HEK293 (cell line): ENCODE measurements at regions not wholly inside any gene's neighbourhood (a gene's known extent, or its start where the extent isn't known, plus 50 kb on each side); places are given as distances from the start of the nearest gene placed in this dataset.

Experiments used
- CTCF ChIA-PET: fragments of 350-600 bp; formaldehyde crosslinking; extraction: SDS; loops from one replicate; lab custom pipeline; 2021; ENCODE audit warnings: antibody characterized with exemption; lab: Yijun Ruan, JAX
- POLR2A ChIA-PET: fragments of 300-600 bp; formaldehyde crosslinking; extraction: SDS; loops from one replicate; lab custom pipeline; 2020; ENCODE audit warnings: antibody characterized with exemption, inconsistent platforms; lab: Yijun Ruan, JAX
- H3K27ac ChIP-seq: fragments of 200-500 bp; sonication (Bioruptor generic); 2 replicates; pipeline ENCODE4 v1.5.1; 2014; ENCODE audit warnings: low read depth, low read length, control low read depth, inconsistent platforms; ENCODE audit errors: extremely low read depth
- H3K36me3 ChIP-seq, 2 experiments: fragments of 200-500 bp in 1 of 2; sonication (Bioruptor generic) in 1 of 2; 1 replicate in 1 of 2; 2 replicates in 1 of 2; pipeline ENCODE4 v1.5.1; 2014 to 2017; ENCODE audit warnings: inconsistent platforms in 2 of 2, low read length in 2 of 2; ENCODE audit not compliant: control insufficient read depth in 2 of 2, insufficient read depth in 1 of 2
- H3K4me1 ChIP-seq: fragments of 200-500 bp; sonication (Bioruptor generic); 2 replicates; pipeline ENCODE4 v1.5.1; 2014; ENCODE audit warnings: mild to moderate bottlenecking, low read length, inconsistent platforms; ENCODE audit not compliant: control insufficient read depth, insufficient read depth
- H3K4me3 ChIP-seq: 2 replicates; pipeline ENCODE4 v1.5.1; 2011; ENCODE audit warnings: low read depth, mild to moderate bottlenecking, control low read depth, low read length, moderate library complexity
- H3K9me3 ChIP-seq: fragments of 200-500 bp; sonication (Bioruptor generic); 2 replicates; pipeline ENCODE4 v1.5.1; 2014; ENCODE audit warnings: low read depth, low read length, inconsistent platforms; ENCODE audit not compliant: control insufficient read depth, insufficient read depth
- ELK4 ChIP-seq: IDR thresholded peaks from 2 replicates; pipeline ENCODE4 v1.6.1; 2011; ENCODE audit warnings: mild to moderate bottlenecking, low read depth, low read length, borderline replicate concordance
- GLI2 ChIP-seq: fragments of 450-650 bp; formaldehyde crosslinking; IDR thresholded peaks from 2 replicates; pipeline ENCODE4; 2017; ENCODE audit warnings: missing biosample characterization, missing genetic modification characterization, low read depth, borderline replicate concordance
- KLF17 ChIP-seq: fragments of 450-650 bp; formaldehyde crosslinking; IDR thresholded peaks from 2 replicates; pipeline ENCODE4 v1.5.1; 2016; ENCODE audit warnings: missing biosample characterization, missing genetic modification characterization
- SETDB1 ChIP-seq: IDR thresholded peaks from one replicate; pipeline ENCODE4 v1.6.1; 2017; ENCODE audit warnings: mild to moderate bottlenecking, low read length, moderate library complexity, mixed read lengths; ENCODE audit not compliant: insufficient read length
- TRIM28 ChIP-seq: IDR thresholded peaks from 2 replicates; pipeline ENCODE4 v1.6.1; 2011; ENCODE audit warnings: low read length, control low read depth, borderline replicate concordance
- YY2 ChIP-seq: fragments of 450-650 bp; formaldehyde crosslinking; IDR thresholded peaks from 2 replicates; pipeline ENCODE4 v1.5.1; 2016; ENCODE audit warnings: missing biosample characterization, missing genetic modification characterization
- ZFP37 ChIP-seq: fragments of 450-650 bp; formaldehyde crosslinking; IDR thresholded peaks from 2 replicates; pipeline ENCODE4 v1.5.1; 2016; ENCODE audit warnings: missing biosample characterization, missing genetic modification characterization
- ZFP69B ChIP-seq: fragments of 450-650 bp; formaldehyde crosslinking; IDR thresholded peaks from 2 replicates; pipeline ENCODE4 v1.5.1; 2016; ENCODE audit warnings: missing biosample characterization, missing genetic modification characterization
- ZNF140 ChIP-seq: fragments of 450-650 bp; formaldehyde crosslinking; IDR thresholded peaks from 2 replicates; pipeline ENCODE4 v1.5.1; 2016; ENCODE audit warnings: missing biosample characterization, missing genetic modification characterization
- ZNF184 ChIP-seq: fragments of 450-650 bp; IDR thresholded peaks from 2 replicates; pipeline ENCODE4 v1.5.1; 2018; ENCODE audit warnings: missing biosample characterization, mild to moderate bottlenecking, missing genetic modification characterization
- ZNF311 ChIP-seq: fragments of 450-650 bp; formaldehyde crosslinking; IDR thresholded peaks from 2 replicates; pipeline ENCODE4 v1.5.1; 2017; ENCODE audit warnings: missing biosample characterization, missing genetic modification characterization, borderline replicate concordance
- ZNF341 ChIP-seq: fragments of 450-650 bp; formaldehyde crosslinking; IDR thresholded peaks from 2 replicates; pipeline ENCODE4; 2016; ENCODE audit warnings: low read depth, missing biosample characterization, missing genetic modification characterization
- ZNF366 ChIP-seq: fragments of 450-650 bp; formaldehyde crosslinking; conservative IDR thresholded peaks from 2 replicates; pipeline ENCODE4 v1.5.1; 2016; ENCODE audit warnings: missing biosample characterization, missing genetic modification characterization
- ZNF416 ChIP-seq: fragments of 450-650 bp; formaldehyde crosslinking; IDR thresholded peaks from 2 replicates; pipeline ENCODE4 v1.5.1; 2016; ENCODE audit warnings: missing biosample characterization, missing genetic modification characterization
- ZNF433 ChIP-seq: fragments of 450-650 bp; formaldehyde crosslinking; IDR thresholded peaks from 2 replicates; pipeline ENCODE4 v1.5.1; 2016; ENCODE audit warnings: missing biosample characterization, missing genetic modification characterization, low read depth
- ZNF449 ChIP-seq: fragments of 450-650 bp; formaldehyde crosslinking; IDR thresholded peaks from 2 replicates; pipeline ENCODE4 v1.5.1; 2017; ENCODE audit warnings: missing biosample characterization, mild to moderate bottlenecking, missing genetic modification characterization, moderate library complexity
- ZNF518A ChIP-seq: fragments of 450-650 bp; formaldehyde crosslinking; conservative IDR thresholded peaks from 2 replicates; pipeline ENCODE4 v1.5.1; 2016; ENCODE audit warnings: low read depth, missing biosample characterization, missing genetic modification characterization
- ZNF791 ChIP-seq: fragments of 450-650 bp; formaldehyde crosslinking; IDR thresholded peaks from 2 replicates; pipeline ENCODE4 v1.5.1; 2016; ENCODE audit warnings: missing biosample characterization, missing genetic modification characterization
- ZSCAN16 ChIP-seq: fragments of 450-650 bp; formaldehyde crosslinking; IDR thresholded peaks from 2 replicates; pipeline ENCODE4 v1.5.1; 2016; ENCODE audit warnings: missing biosample characterization, missing genetic modification characterization
- ZXDB ChIP-seq: fragments of 450-650 bp; formaldehyde crosslinking; IDR thresholded peaks from 2 replicates; pipeline ENCODE4 v1.5.1; 2016; ENCODE audit warnings: missing biosample characterization, missing genetic modification characterization
- TF ChIP-seq, protein P1 (sequence below): fragments of 450-650 bp; formaldehyde crosslinking; IDR thresholded peaks from 2 replicates; pipeline ENCODE4 v1.5.1; 2016; ENCODE audit warnings: missing biosample characterization, missing genetic modification characterization, borderline replicate concordance

DNA sequence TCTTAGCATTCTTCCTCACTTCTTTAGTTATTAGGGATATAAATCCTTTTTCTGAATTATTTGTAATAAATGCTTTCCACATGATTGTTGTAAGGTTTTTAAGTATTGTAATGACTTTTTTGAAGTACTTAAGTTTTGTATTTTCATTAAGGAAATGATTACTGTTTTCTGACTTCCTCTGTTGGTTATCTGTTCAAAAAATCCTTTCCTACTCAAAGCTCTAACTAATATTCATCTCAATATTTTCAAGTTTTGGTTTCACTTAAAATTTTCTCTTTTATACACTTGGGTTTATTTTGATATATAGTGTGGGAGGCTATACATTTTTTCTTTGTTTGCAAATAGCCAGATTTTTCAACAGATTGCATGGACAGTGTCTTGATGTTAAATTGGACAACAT, 59.9 kb upstream of the NHLH2 start:
- H3K9me3 ChIP-seq: no peaks in the 10 kb centered on the region
- no peak overlapping the region for H3K4me3 ChIP-seq
- ChIA-PET POLR2A (no interaction called here), CTCF (interaction anchor here (0.6 to 0.8 kb wide), 2 partner anchors 42 to 352 kb away, joined by 3 to 7 read pairs; no protein-coding TSS in a partner anchor)
- no peaks in the 10 kb centered on the region for H3K36me3 ChIP-seq
- no peak overlapping the region for H3K27ac ChIP-seq
- no peak for TF ChIP-seq YY2 (tag by site-specific recombination)
- TF ChIP-seq ZNF449 (tag by site-specific recombination): no peak
- no peak for TF ChIP-seq ZNF140 (tag by site-specific recombination)
- no peak for TF ChIP-seq ZNF311 (tag by site-specific recombination)
- TF ChIP-seq ZSCAN16: no peak
- no peak for TF ChIP-seq ZNF791 (tag by site-specific recombination)
- no peak for TF ChIP-seq SETDB1
- no peak for TF ChIP-seq ZXDB (tag by site-specific recombination)
- H3K4me1 ChIP-seq: no peaks in the 10 kb centered on the region

GRCh38 chr1:115906627-115907026, 65.7 kb upstream of the NHLH2 start:
- no peaks in the 10 kb centered on the region for H3K9me3 ChIP-seq
- no peak overlapping the region for H3K27ac ChIP-seq
- no peak overlapping the region for H3K4me3 ChIP-seq
- ChIA-PET POLR2A (interaction anchor here (0.7 kb wide), 1 partner anchor 30 kb away, joined by 4 read pairs; no protein-coding TSS in a partner anchor), CTCF (no interaction called here)
- H3K36me3 ChIP-seq: no peaks in the 10 kb centered on the region
- TF ChIP-seq ZNF341 (tag by site-specific recombination): no peak
- TF ChIP-seq ZNF366 (tag by site-specific recombination): no peak
- no peak for TF ChIP-seq TRIM28
- TF ChIP-seq ZNF433: no peak
- TF ChIP-seq ZNF518A (tag by site-specific recombination): no peak
- H3K4me1 ChIP-seq: no peaks in the 10 kb centered on the region

DNA sequence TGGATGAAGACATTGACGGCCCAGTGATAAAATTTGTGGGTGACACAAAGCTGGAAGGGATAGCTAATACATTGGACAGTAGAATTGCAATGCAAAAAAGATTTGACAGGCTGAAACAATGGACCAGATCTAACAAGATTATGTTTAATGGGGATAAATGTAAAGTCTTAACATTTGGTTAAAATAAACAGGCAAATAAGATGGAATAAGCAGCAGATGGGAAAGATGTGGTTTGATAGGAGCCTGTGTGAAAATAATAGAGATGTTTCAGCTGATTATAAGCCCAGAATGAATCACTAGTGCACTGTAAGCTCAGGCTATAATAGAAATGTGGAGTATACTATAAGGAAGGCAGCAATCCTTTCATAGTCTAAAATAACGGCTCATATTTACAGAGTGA, 66.2 kb upstream of the NHLH2 start:
- Histone ChIP-seq H3K9me3 (no peaks in the 10 kb centered on the region), H3K4me1 (no peaks in the 10 kb centered on the region)
- TF ChIP-seq YY2 (tag by site-specific recombination) (no peak), ZFP37 (tag by site-specific recombination) (no peak), KLF17 (tag by site-specific recombination) (no peak), GLI2 (tag by site-specific recombination) (no peak), ZNF416 (tag by site-specific recombination) (no peak), ZFP69B (tag by site-specific recombination) (no peak), ELK4 (no peak), ZNF184 (tag by site-specific recombination) (no peak)
- TF ChIP-seq, protein P1, sequence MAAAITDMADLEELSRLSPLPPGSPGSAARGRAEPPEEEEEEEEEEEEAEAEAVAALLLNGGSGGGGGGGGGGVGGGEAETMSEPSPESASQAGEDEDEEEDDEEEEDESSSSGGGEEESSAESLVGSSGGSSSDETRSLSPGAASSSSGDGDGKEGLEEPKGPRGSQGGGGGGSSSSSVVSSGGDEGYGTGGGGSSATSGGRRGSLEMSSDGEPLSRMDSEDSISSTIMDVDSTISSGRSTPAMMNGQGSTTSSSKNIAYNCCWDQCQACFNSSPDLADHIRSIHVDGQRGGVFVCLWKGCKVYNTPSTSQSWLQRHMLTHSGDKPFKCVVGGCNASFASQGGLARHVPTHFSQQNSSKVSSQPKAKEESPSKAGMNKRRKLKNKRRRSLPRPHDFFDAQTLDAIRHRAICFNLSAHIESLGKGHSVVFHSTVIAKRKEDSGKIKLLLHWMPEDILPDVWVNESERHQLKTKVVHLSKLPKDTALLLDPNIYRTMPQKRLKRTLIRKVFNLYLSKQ: no peak
- TF ChIP-seq, all 188 proteins: peak for 0
- no peak overlapping the region for H3K27ac ChIP-seq
- H3K4me3 ChIP-seq: no peak overlapping the region
- ChIA-PET CTCF (interaction anchor here (1.1 kb wide), 1 partner anchor 74 kb away, joined by 4 read pairs; no protein-coding TSS in a partner anchor), POLR2A (interaction anchor here (0.7 kb wide), 1 partner anchor 29 kb away, joined by 4 read pairs; no protein-coding TSS in a partner anchor)
- no peaks in the 10 kb centered on the region for H3K36me3 ChIP-seq
